GM18505 (cell line): ENCODE measurements at regions not wholly inside any gene's neighbourhood (a gene's known extent, or its start where the extent isn't known, plus 50 kb on each side); places are given as distances from the start of the nearest gene placed in this dataset.

ENCODE experiments used
- ATAC-seq: cut with Tn5 transposase; IDR thresholded peaks from one replicate; pipeline ENCODE4 v1.9.1; 2021; ENCODE audit not compliant: unreplicated experiment
- POLR2A ChIP-seq: IDR thresholded peaks from 4 replicates; pipeline ENCODE4 v1.6.1; 2011; ENCODE audit warnings: borderline replicate concordance; ENCODE audit not compliant: insufficient read depth, insufficient read length; ENCODE audit errors: extremely low read depth

- no peak for TF ChIP-seq POLR2A
- no peak for ATAC-seq
These were observed 87.1 kb upstream of the FAM9C start for GRCh38 chrX:13131396-13132137.

- TF ChIP-seq POLR2A: no peak
- no peak for ATAC-seq
These were observed 86.4 kb upstream of the FAM9C start for GRCh38 chrX:13130816-13131215.

GRCh38 chrX:13128104-13128503 is 83.7 kb upstream of the FAM9C start:
- ATAC-seq: no peak
- no peak for TF ChIP-seq POLR2A

GRCh38 chrX:13126775-13127174 is 82.4 kb upstream of the FAM9C start:
- TF ChIP-seq POLR2A: no peak

GRCh38 chrX:13125188-13125587 is 80.8 kb upstream of the FAM9C start:
- TF ChIP-seq POLR2A: no peak

More at GRCh38 chrX:13126775-13127174, 82.4 kb upstream of the FAM9C start:
- ATAC-seq: no peak

GRCh38 chrX:13123857-13124345 is 79.5 kb upstream of the FAM9C start:
- ATAC-seq: no peak
- TF ChIP-seq POLR2A: no peak

More at GRCh38 chrX:13125188-13125587, 80.8 kb upstream of the FAM9C start:
- ATAC-seq: no peak

- TF ChIP-seq POLR2A: no peak
- ATAC-seq: no peak
These were observed 78.9 kb upstream of the FAM9C start for GRCh38 chrX:13123247-13123856.

- no peak for TF ChIP-seq POLR2A
- no peak for ATAC-seq
These were observed 76.7 kb upstream of the FAM9C start for GRCh38 chrX:13121020-13121555.

- TF ChIP-seq POLR2A: no peak
- no peak for ATAC-seq
These were observed 75.6 kb upstream of the FAM9C start for GRCh38 chrX:13120017-13120416.

- no peak for ATAC-seq
- no peak for TF ChIP-seq POLR2A
These were observed 75.0 kb upstream of the FAM9C start for GRCh38 chrX:13119386-13119785.

GRCh38 chrX:13115146-13115855 is 70.9 kb upstream of the FAM9C start:
- TF ChIP-seq POLR2A: no peak
- no peak for ATAC-seq

- no peak for TF ChIP-seq POLR2A
- no peak for ATAC-seq
These were observed 68.1 kb upstream of the FAM9C start for GRCh38 chrX:13112499-13112898.
